GM10248 (cell line): ENCODE measurements at regions not wholly inside any gene's neighbourhood (a gene's known extent, or its start where the extent isn't known, plus 50 kb on each side); places are given as distances from the start of the nearest gene placed in this dataset.
"Not testable (repeated sequence)": the region's sequence is repeated elsewhere in the genome, so short reads cannot be mapped to it uniquely, and the experiment has no call there.

Experiments
- CTCF ChIA-PET: fragments of 300-600 bp; sonication (Branson Sonifier 250); formaldehyde crosslinking; extraction: SDS; loops from one replicate; lab custom pipeline; 2021; ENCODE audit warnings: antibody characterized with exemption; lab: Yijun Ruan, JAX
- POLR2A ChIA-PET: fragments of 350-650 bp; sonication (Branson Sonifier 250); formaldehyde crosslinking; extraction: SDS; loops from one replicate; lab custom pipeline; 2020; ENCODE audit warnings: antibody characterized with exemption; lab: Yijun Ruan, JAX
- DNase-seq: peaks from one replicate; pipeline ENCODE4 v3.0.0; 2012; ENCODE audit errors: extremely low spot score
- CTCF ChIP-seq: IDR thresholded peaks from 2 replicates; pipeline ENCODE4 v1.5.1; 2012; ENCODE audit warnings: mild to moderate bottlenecking, low read depth; ENCODE audit errors: extremely low read depth, missing control alignments, control extremely low read depth

- ChIA-PET POLR2A (no interaction called here), CTCF (no interaction called here)
- DNase-seq, result no peak
- no peak for TF ChIP-seq CTCF
Measured at GRCh38 chr10:36736311-36736710, 389.1 kb upstream of the ANKRD30A start.

- DNase-seq, POLR2A ChIA-PET, CTCF ChIA-PET: not testable (repeated sequence)
Measured at GRCh38 chr10:36734590-36734989, 390.8 kb upstream of the ANKRD30A start.

GRCh38 chr10:36730316-36730715 lies 395.1 kb upstream of the ANKRD30A start:
- CTCF ChIA-PET, result no interaction called here
- no peak for DNase-seq
- TF ChIP-seq CTCF, result no peak
- POLR2A ChIA-PET, result no interaction called here

- no peak for DNase-seq
- TF ChIP-seq CTCF, result no peak
- CTCF ChIA-PET, result no interaction called here
- POLR2A ChIA-PET, result no interaction called here
Measured at GRCh38 chr10:36728626-36729025, 396.8 kb upstream of the ANKRD30A start.

GRCh38 chr10:36725581-36726520 lies 399.5 kb upstream of the ANKRD30A start:
- peak; percentile 21 for TF ChIP-seq CTCF
- POLR2A ChIA-PET, result no interaction called here
- CTCF ChIA-PET, result interaction anchor here (0.8 to 1.1 kb wide), 3 partner anchors 9 to 1091 kb away, joined by 3 to 4 read pairs (median 3); no protein-coding TSS in a partner anchor
- no peak for DNase-seq

GRCh38 chr10:36722777-36723176 lies 402.6 kb upstream of the ANKRD30A start:
- DNase-seq, result no peak
- ChIA-PET CTCF (no interaction called here), POLR2A (no interaction called here)
- no peak for TF ChIP-seq CTCF

- no peak for DNase-seq
- CTCF ChIA-PET, result no interaction called here
- no peak for TF ChIP-seq CTCF
- POLR2A ChIA-PET, result no interaction called here
Measured at GRCh38 chr10:36721871-36722270, 403.5 kb upstream of the ANKRD30A start.
